Right atrium auricular region (tissue), 2 donors: ENCODE measurements at regions not wholly inside any gene's neighbourhood (a gene's known extent, or its start where the extent isn't known, plus 50 kb on each side); places are given as distances from the start of the nearest gene placed in this dataset.

ENCODE experiments used
- DNase-seq: peaks from one replicate; pipeline ENCODE4 v3.0.0-alpha.2; 2019; ENCODE audit warnings: low spot score
- H3K27ac ChIP-seq, 2 donors: fragments of 200-600 bp; sonication (generic); 1 replicate in 1 of 2; 2 replicates in 1 of 2; pipeline ENCODE4 v1.5.1; 2016 to 2019
- H3K27me3 ChIP-seq, 2 donors: fragments of 200-600 bp; sonication (generic); one replicate each; pipeline versions ENCODE4 v1.5.1 to v1.6.0; 2017 to 2019
- H3K36me3 ChIP-seq: fragments of 200-600 bp; sonication (generic); one replicate; pipeline ENCODE4 v1.5.1; 2016
- H3K4me1 ChIP-seq, 2 donors: fragments of 200-600 bp; sonication (generic); one replicate each; pipeline versions ENCODE4 v1.5.1 to v1.6.0; 2017 to 2019
- H3K4me3 ChIP-seq, 2 donors: fragments of 200-600 bp; sonication (generic); 1 replicate in 1 of 2; 2 replicates in 1 of 2; pipeline ENCODE4 v1.5.1; 2017 to 2019; ENCODE audit warnings: mild to moderate bottlenecking in 1 of 2, moderate library complexity in 1 of 2
- H3K9me3 ChIP-seq, 2 donors: fragments of 200-600 bp; sonication (generic); one replicate each; pipeline ENCODE4 v1.5.1; 2019
- CTCF ChIP-seq, 2 donors: fragments of 200-600 bp; sonication (generic); IDR thresholded peaks; one replicate each; pipeline ENCODE4 v1.5.1; 2019; ENCODE audit warnings: antibody characterized with exemption in 2 of 2

DNA sequence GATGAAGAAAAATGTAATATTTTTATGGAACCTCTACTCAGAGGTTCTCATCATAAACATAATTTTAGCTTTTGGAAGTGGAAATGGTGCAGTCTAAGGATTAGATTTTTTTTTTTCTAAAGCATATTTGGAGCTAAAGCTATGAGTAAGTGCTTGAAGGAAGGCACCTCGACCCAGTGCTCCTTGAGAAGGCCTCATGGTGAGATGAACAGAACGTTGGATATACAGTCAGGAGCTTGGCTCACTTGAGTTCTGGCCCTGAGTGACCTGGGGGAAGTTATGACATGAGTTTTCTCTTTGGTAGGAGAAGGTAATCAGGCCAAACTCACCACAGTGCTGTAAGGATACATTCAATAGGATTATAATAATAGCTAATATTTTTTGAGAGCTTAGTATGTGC, 163.3 kb downstream of the JCAD start:
- Histone ChIP-seq H3K36me3 (no peaks in the 10 kb centered on the region), H3K27me3 (no peaks in the 10 kb centered on the region), H3K4me3 (no peak overlapping the region), H3K4me1 (peaks cover 0 to 19% of the 10 kb centered on the region in 2 donors), H3K9me3 (no peaks in the 10 kb centered on the region), H3K27ac (peak overlapping the region; percentile 17 to 61)
- no peak for DNase-seq
- TF ChIP-seq CTCF (IDR thresholded peaks at IDR 0.05): no peak

GRCh38 chr10:29895456-29895855, 163.9 kb downstream of the JCAD start:
- Histone ChIP-seq H3K4me3 (no peak overlapping the region), H3K9me3 (no peaks in the 10 kb centered on the region), H3K27ac (peak overlapping the region; percentile 17 to 61), H3K4me1 (peaks cover 0 to 16% of the 10 kb centered on the region in 2 donors), H3K36me3 (no peaks in the 10 kb centered on the region), H3K27me3 (no peaks in the 10 kb centered on the region)
- no peak for TF ChIP-seq CTCF (IDR thresholded peaks at IDR 0.05)
- DNase-seq: peak; percentile 78

- TF ChIP-seq CTCF (IDR thresholded peaks at IDR 0.05): no peak
- Histone ChIP-seq H3K4me3 (no peak overlapping the region), H3K4me1 (no peaks in the 10 kb centered on the region), H3K9me3 (no peaks in the 10 kb centered on the region), H3K36me3 (no peaks in the 10 kb centered on the region), H3K27me3 (no peaks in the 10 kb centered on the region), H3K27ac (no peak overlapping the region)
- no peak for DNase-seq
Observed at GRCh38 chr10:29888321-29888720, 171.1 kb downstream of the JCAD start.

GRCh38 chr10:29886299-29886698, 173.1 kb downstream of the JCAD start:
- no peak for DNase-seq
- no peaks in the 10 kb centered on the region for H3K36me3 ChIP-seq

DNA sequence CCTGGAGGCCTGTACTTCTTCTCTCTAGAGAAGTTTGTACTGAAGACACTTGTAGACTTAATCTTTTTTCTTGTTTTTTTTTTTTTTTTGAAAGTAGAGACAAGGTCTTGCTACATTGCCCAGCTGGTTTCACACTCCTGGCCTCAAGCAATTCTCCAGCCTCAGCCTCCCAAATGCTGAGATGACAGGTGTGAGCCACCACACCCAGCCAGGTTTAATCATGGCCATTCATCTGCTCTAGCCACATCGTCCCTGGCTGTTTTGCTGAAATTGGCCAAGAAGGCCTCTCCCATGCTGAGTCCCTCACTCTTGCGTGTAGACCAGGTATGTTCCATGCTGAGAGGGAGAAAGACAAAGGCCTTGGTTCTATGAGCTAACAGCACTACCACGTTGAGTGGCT, 176.2 kb downstream of the JCAD start:
- Histone ChIP-seq H3K36me3 (no peaks in the 10 kb centered on the region), H3K27ac (peak overlapping the region in 1 of 2 donors; percentile 53), H3K9me3 (no peaks in the 10 kb centered on the region), H3K27me3 (no peaks in the 10 kb centered on the region), H3K4me3 (no peak overlapping the region), H3K4me1 (peaks cover 0 to 17% of the 10 kb centered on the region in 2 donors)
- TF ChIP-seq CTCF (IDR thresholded peaks at IDR 0.05): no peak
- no peak for DNase-seq

More at GRCh38 chr10:29886299-29886698, 173.1 kb downstream of the JCAD start:
- Histone ChIP-seq H3K9me3 (no peaks in the 10 kb centered on the region), H3K27ac (no peak overlapping the region), H3K4me3 (no peak overlapping the region), H3K27me3 (no peaks in the 10 kb centered on the region), H3K4me1 (peaks cover 0 to 13% of the 10 kb centered on the region in 2 donors)
- no peak for TF ChIP-seq CTCF (IDR thresholded peaks at IDR 0.05)

DNA sequence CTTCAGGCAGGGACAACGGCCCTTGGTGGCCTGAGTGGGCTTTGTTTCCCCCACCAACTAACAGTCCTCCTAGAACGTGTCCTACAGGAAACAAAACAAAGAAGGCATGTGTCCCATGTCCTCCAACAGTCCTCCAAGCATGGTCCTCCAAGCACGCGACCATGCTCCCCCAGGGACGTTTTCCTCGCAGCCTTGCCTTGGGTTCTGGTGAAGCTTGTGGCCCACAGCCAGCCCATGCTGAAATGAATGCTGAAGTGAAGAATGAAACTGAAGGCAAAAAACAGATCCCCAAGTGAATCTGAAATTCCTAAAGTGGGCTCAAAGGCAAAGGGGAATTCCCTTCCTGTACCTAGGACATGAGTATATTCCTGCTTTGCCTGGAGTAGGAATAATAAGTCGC, 176.6 kb downstream of the JCAD start:
- Histone ChIP-seq H3K9me3 (no peaks in the 10 kb centered on the region), H3K4me3 (no peak overlapping the region), H3K27me3 (no peaks in the 10 kb centered on the region), H3K27ac (peak overlapping the region; percentile 37 to 53), H3K4me1 (peaks cover 0 to 21% of the 10 kb centered on the region in 2 donors), H3K36me3 (no peaks in the 10 kb centered on the region)
- TF ChIP-seq CTCF (IDR thresholded peaks at IDR 0.05): no peak
- DNase-seq: no peak
